Astrocyte (in vitro differentiated cells and primary cell): ENCODE measurements at regions not wholly inside any gene's neighbourhood (a gene's known extent, or its start where the extent isn't known, plus 50 kb on each side); places are given as distances from the start of the nearest gene placed in this dataset.

Experiments
- DNase-seq: peaks from one replicate; pipeline ENCODE4 v3.0.0-alpha.2; 2010; ENCODE audit warnings: low read depth
- FAIRE-seq: peaks from 2 replicates; lab custom pipeline; 2011; peaks lifted over from hg19 to GRCh38; lab: Jason Lieb, UNC
- H2AFZ ChIP-seq: 2 replicates; pipeline ENCODE4 v1.6.0; 2012; ENCODE audit warnings: low read depth, low read length, inconsistent platforms
- H3K27ac ChIP-seq: 2 replicates; pipeline ENCODE4 v1.5.1; 2011; ENCODE audit warnings: low read depth, low read length, inconsistent platforms
- H3K27me3 ChIP-seq: 2 replicates; pipeline ENCODE4 v1.6.0; 2011; ENCODE audit warnings: low read length, inconsistent platforms; ENCODE audit not compliant: insufficient read depth
- H3K36me3 ChIP-seq: 2 replicates; pipeline ENCODE4 v1.5.1; 2011; ENCODE audit warnings: low read length, inconsistent platforms; ENCODE audit not compliant: insufficient read depth
- H3K4me1 ChIP-seq: 2 replicates; pipeline ENCODE4 v1.5.1; 2011; ENCODE audit warnings: low read length, inconsistent platforms; ENCODE audit not compliant: insufficient read depth
- H3K4me2 ChIP-seq: 2 replicates; pipeline ENCODE4 v1.6.0; 2012; ENCODE audit warnings: low read length, inconsistent platforms
- H3K4me3 ChIP-seq: 2 replicates; pipeline ENCODE4 v1.5.1; 2011; ENCODE audit warnings: low read depth, mild to moderate bottlenecking, low read length, inconsistent platforms; ENCODE audit not compliant: insufficient read depth
- H3K79me2 ChIP-seq: 2 replicates; pipeline ENCODE4 v1.6.0; 2012; ENCODE audit warnings: mild to moderate bottlenecking, low read length, inconsistent platforms; ENCODE audit not compliant: insufficient read depth
- H3K9ac ChIP-seq: 2 replicates; pipeline ENCODE4 v1.6.0; 2012; ENCODE audit warnings: mild to moderate bottlenecking, low read length, inconsistent platforms
- H3K9me3 ChIP-seq: 2 replicates; pipeline ENCODE4 v1.5.1; 2012; ENCODE audit warnings: low read depth, mild to moderate bottlenecking, low read length, inconsistent platforms; ENCODE audit not compliant: insufficient read depth
- H4K20me1 ChIP-seq: 2 replicates; pipeline ENCODE4 v1.6.0; 2012; ENCODE audit warnings: low read length, inconsistent platforms; ENCODE audit not compliant: insufficient read depth
- H3K27ac Mint-ChIP-seq: one replicate; pipeline ENCODE4 v1.8.0; 2021; ENCODE audit warnings: mild to moderate bottlenecking, mixed read lengths; ENCODE audit not compliant: unreplicated experiment
- H3K27me3 Mint-ChIP-seq: one replicate; pipeline ENCODE4 v1.8.0; 2021; ENCODE audit warnings: low read depth, mixed read lengths; ENCODE audit not compliant: unreplicated experiment
- H3K36me3 Mint-ChIP-seq: one replicate; pipeline ENCODE4 v1.8.0; 2021; ENCODE audit warnings: low read depth, mixed read lengths; ENCODE audit not compliant: unreplicated experiment
- H3K4me1 Mint-ChIP-seq: one replicate; pipeline ENCODE4 v1.8.0; 2021; ENCODE audit warnings: low read depth, mixed read lengths; ENCODE audit not compliant: unreplicated experiment
- H3K4me3 Mint-ChIP-seq: one replicate; pipeline ENCODE4 v1.8.0; 2021; ENCODE audit warnings: mild to moderate bottlenecking, moderate library complexity, mixed read lengths; ENCODE audit not compliant: unreplicated experiment
- H3K9me3 Mint-ChIP-seq: one replicate; pipeline ENCODE4 v1.8.0; 2021; ENCODE audit warnings: mild to moderate bottlenecking, mixed read lengths; ENCODE audit not compliant: unreplicated experiment
- EZH2 ChIP-seq: IDR thresholded peaks from 2 replicates; pipeline ENCODE4 v1.6.1; 2012; ENCODE audit warnings: mild to moderate bottlenecking, low read length, inconsistent platforms; ENCODE audit not compliant: insufficient read depth
- TF ChIP-seq, protein P1 (sequence below): IDR thresholded peaks from 2 replicates; pipeline ENCODE4 v1.5.1; 2011; ENCODE audit warnings: low read depth, mild to moderate bottlenecking, inconsistent platforms, low read length, moderate library complexity; ENCODE audit not compliant: insufficient read depth

DNA sequence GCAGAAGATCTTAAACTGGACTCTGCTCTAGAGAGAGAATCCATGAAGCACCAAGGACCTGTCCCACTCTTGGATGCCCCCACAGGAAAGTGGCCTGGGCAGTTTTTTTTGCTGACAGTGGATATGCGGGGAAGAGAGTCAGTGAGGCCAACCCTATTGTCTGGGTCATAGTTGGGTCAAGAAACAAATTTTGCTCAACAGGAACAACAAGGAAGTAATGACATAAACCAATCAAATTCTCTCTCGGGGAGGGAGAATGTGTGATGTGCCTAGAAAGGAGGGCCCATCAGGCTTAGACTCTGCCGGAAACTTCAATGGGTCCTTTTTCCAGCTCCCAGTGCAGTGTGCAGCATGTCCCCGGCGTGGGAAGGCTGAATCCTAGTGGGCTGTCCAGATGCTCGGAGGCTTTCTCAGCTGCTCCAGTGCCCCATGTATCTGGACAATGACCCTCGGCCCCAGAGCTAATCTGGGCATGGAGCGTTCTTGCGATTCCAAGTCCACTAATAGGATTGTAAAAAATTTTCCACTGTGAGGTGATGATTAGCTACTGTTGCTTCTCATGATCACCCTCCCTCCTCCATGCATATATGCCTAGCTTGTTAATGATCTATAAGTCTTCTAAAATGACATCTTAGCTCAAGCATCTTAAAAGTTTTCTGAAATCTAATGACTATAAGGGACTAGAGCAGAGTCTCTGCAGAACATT, 101.0 kb downstream of the SNX19 start:
- DNase-seq (no peak), FAIRE-seq (no peak)
- H4K20me1 ChIP-seq: no peaks in the 10 kb centered on the region
- H3K9ac ChIP-seq: no peak overlapping the region
- H3K79me2 ChIP-seq: no peaks in the 10 kb centered on the region
- no peaks in the 10 kb centered on the region for H3K4me1 ChIP-seq
- H3K9me3 ChIP-seq: no peaks in the 10 kb centered on the region
- no peaks in the 10 kb centered on the region for H3K27me3 ChIP-seq
- Mint-ChIP-seq H3K27ac (no peak overlapping the region), H3K4me1 (peaks cover 8% of the 10 kb centered on the region), H3K36me3 (no peaks in the 10 kb centered on the region), H3K9me3 (peaks cover 2% of the 10 kb centered on the region), H3K27me3 (peaks cover 44% of the 10 kb centered on the region), H3K4me3 (no peak overlapping the region)
- no peak overlapping the region for H3K4me3 ChIP-seq
- H2AFZ ChIP-seq: no peak overlapping the region
- no peak overlapping the region for H3K4me2 ChIP-seq
- H3K36me3 ChIP-seq: no peaks in the 10 kb centered on the region
- no peak overlapping the region for H3K27ac ChIP-seq
- TF ChIP-seq, protein P1, sequence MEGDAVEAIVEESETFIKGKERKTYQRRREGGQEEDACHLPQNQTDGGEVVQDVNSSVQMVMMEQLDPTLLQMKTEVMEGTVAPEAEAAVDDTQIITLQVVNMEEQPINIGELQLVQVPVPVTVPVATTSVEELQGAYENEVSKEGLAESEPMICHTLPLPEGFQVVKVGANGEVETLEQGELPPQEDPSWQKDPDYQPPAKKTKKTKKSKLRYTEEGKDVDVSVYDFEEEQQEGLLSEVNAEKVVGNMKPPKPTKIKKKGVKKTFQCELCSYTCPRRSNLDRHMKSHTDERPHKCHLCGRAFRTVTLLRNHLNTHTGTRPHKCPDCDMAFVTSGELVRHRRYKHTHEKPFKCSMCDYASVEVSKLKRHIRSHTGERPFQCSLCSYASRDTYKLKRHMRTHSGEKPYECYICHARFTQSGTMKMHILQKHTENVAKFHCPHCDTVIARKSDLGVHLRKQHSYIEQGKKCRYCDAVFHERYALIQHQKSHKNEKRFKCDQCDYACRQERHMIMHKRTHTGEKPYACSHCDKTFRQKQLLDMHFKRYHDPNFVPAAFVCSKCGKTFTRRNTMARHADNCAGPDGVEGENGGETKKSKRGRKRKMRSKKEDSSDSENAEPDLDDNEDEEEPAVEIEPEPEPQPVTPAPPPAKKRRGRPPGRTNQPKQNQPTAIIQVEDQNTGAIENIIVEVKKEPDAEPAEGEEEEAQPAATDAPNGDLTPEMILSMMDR: no peak
- TF ChIP-seq EZH2: no peak

DNA sequence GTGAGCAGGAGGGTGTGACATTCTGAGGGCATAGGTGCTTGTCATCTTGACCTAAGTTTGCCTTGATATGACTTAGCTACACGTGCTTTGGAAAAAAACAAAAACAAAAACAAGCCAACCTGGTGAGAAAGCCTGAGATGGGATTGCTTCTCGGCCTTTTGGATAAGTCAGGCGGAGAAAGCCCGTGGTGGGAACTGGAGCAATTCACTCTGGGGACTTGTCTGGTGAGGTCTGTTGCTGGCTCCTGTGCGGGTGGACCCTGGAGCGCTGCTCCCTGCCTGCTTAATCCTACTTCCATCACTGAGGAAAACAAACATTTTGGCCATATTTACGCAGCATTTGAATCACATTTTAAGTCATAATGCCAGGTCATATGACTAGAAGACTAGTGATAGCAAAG, 100.3 kb downstream of the SNX19 start:
- Mint-ChIP-seq H3K27me3 (peaks cover 50% of the 10 kb centered on the region), H3K36me3 (no peaks in the 10 kb centered on the region)

More for the DNA sequence above, 100.3 kb downstream of the SNX19 start:
- no peaks in the 10 kb centered on the region for H3K9me3 ChIP-seq
- H3K79me2 ChIP-seq: no peaks in the 10 kb centered on the region
- FAIRE-seq (no peak), DNase-seq (no peak)
- no peak overlapping the region for H3K4me3 Mint-ChIP-seq
- H3K4me1 Mint-ChIP-seq: peaks cover 8% of the 10 kb centered on the region
- TF ChIP-seq, protein P1: no peak
- TF ChIP-seq EZH2: no peak
- H3K27ac Mint-ChIP-seq: no peak overlapping the region
- H3K27me3 ChIP-seq: no peaks in the 10 kb centered on the region
- H3K4me3 ChIP-seq: no peak overlapping the region
- H3K9me3 Mint-ChIP-seq: peaks cover 2% of the 10 kb centered on the region
- no peak overlapping the region for H3K4me2 ChIP-seq
- no peak overlapping the region for H2AFZ ChIP-seq
- H4K20me1 ChIP-seq: no peaks in the 10 kb centered on the region
- H3K9ac ChIP-seq: no peak overlapping the region
- H3K27ac ChIP-seq: no peak overlapping the region
- H3K4me1 ChIP-seq: no peaks in the 10 kb centered on the region
- H3K36me3 ChIP-seq: no peaks in the 10 kb centered on the region
